Muscle layer of duodenum (tissue), 2 donors: ENCODE measurements at regions not wholly inside any gene's neighbourhood (a gene's known extent, or its start where the extent isn't known, plus 50 kb on each side); places are given as distances from the start of the nearest gene placed in this dataset.

Experiments used
- H3K27ac ChIP-seq: one replicate; pipeline ENCODE4 v1.7.0; 2013; ENCODE audit warnings: mild to moderate bottlenecking, low read length
- H3K27me3 ChIP-seq: one replicate; pipeline ENCODE4 v1.7.0; 2013; ENCODE audit warnings: low read depth, mild to moderate bottlenecking, control low read depth, low read length
- H3K36me3 ChIP-seq, 2 donors: one replicate each; pipeline ENCODE4 v1.7.0; 2013; ENCODE audit warnings: low read length in 2 of 2, control low read depth in 1 of 2, mild to moderate bottlenecking in 1 of 2; ENCODE audit not compliant: insufficient read depth in 2 of 2, control insufficient read depth in 1 of 2
- H3K4me1 ChIP-seq, 2 donors: one replicate each; pipeline ENCODE4 v1.7.0; 2013; ENCODE audit warnings: low read length in 2 of 2, mild to moderate bottlenecking in 2 of 2, control low read depth in 1 of 2, moderate library complexity in 1 of 2; ENCODE audit not compliant: insufficient read depth in 2 of 2, control insufficient read depth in 1 of 2
- H3K4me3 ChIP-seq, 2 donors: one replicate each; pipeline ENCODE4 v1.7.0; 2013; ENCODE audit warnings: low read length in 2 of 2, low read depth in 1 of 2, mild to moderate bottlenecking in 1 of 2
- H3K9me3 ChIP-seq, 2 donors: one replicate each; pipeline ENCODE4 v1.7.0; 2013; ENCODE audit warnings: low read length in 2 of 2, control low read depth in 1 of 2, mild to moderate bottlenecking in 1 of 2; ENCODE audit not compliant: control insufficient read depth in 1 of 2
- donor health status: healthy.

DNA sequence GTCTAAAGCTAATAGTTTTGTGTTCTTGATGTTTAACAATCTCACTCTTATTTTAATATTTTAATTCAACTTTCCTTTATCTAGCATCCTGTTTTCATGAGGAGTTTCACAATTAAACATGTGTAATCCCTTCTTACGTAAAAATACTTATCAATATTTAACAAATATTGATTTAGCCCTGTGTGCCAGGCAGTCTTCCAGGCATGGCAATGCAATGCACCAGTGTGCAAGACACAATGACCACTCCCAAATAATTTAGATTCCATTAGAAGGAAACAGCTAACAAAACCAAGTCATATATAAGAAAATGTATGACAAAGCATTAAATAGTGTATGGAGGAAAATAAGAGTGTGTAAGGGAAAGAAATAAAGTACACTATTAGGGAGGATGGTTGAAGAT, 627.1 kb upstream of the ARPP21 start:
- no peak overlapping the region for H3K4me3 ChIP-seq
- no peaks in the 10 kb centered on the region for H3K9me3 ChIP-seq
- H3K27me3 ChIP-seq, result no peaks in the 10 kb centered on the region
- no peak overlapping the region for H3K27ac ChIP-seq
- H3K4me1 ChIP-seq, result no peaks in the 10 kb centered on the region
- no peaks in the 10 kb centered on the region for H3K36me3 ChIP-seq

DNA sequence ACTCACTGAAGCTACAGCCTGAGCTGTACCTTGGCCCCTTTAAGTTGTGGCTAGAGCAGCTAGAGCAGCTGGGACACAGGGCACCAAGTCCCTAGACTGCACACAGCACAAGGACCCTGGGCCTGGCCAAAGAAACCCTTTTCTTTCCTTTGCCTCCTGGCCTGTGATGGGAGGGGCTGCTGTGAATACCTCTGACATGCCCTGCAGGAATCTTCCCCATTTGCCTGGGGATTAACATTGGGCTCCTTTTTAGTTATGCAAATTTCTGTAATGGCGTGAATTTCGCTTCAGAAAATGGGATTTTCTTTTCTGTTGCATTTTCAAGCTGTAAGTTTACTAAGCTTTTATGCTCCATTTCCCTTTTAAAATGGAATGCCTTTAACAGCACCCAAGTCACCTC, 611.2 kb upstream of the ARPP21 start:
- Histone ChIP-seq H3K4me3 (no peak overlapping the region), H3K9me3 (peaks cover 0 to 13% of the 10 kb centered on the region in 2 donors), H3K27ac (no peak overlapping the region), H3K27me3 (no peaks in the 10 kb centered on the region), H3K4me1 (no peaks in the 10 kb centered on the region), H3K36me3 (no peaks in the 10 kb centered on the region)

DNA sequence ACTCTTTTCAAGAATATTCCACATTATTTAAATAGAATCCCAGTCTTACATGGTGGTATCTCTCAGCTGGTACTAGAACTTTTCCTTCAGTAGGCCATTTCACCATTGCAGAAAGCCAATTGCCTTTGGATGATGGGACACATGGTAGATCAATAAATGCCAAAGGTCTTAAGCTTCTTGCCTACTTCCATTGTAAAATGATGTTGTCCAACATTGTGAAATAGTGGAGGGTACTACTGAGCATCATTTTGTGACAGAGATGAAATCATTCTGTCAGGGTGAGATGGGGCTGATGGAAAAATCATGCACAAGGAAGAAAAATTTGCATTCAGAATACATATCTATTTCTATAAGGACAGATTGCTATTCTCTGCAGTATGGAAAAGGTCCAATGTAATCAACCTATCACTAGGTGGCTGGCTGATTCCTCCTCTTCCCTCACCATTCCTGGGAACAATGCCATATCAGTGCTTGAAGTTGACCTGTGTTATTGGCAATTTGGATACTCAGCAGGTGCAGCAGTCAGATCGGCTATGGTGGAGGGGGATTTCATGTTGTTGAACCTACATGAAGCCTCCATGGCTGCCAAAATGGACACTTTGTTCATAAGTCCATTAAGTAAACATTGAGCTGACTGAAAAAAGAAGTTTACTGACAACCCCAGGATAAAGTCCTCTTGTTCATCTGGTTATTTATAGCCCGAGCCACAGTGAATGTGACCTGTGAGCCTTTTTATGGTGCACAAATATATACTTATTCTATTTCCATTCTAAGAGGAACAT, 596.9 kb upstream of the ARPP21 start:
- no peak overlapping the region for H3K4me3 ChIP-seq
- H3K36me3 ChIP-seq, result no peaks in the 10 kb centered on the region
- H3K9me3 ChIP-seq, result no peaks in the 10 kb centered on the region
- no peak overlapping the region for H3K27ac ChIP-seq
- H3K4me1 ChIP-seq, result no peaks in the 10 kb centered on the region
- no peaks in the 10 kb centered on the region for H3K27me3 ChIP-seq

DNA sequence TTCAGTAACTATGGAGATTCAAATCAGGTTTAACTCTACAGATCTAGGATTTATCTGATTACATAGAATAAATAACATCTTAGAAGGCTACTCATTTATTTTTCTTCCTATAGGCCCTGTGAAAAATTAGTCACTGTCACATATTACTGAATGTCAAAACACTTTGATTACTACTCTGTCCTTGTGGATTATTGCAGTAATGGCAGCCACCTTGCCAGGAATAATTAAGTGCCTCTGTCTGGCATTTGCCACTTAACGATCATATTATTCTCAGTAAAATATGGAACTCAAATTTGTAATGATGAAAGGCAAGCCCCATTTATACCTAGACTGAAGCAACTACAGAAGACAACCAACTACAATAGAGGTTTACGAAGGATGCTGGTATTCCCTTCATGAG, 596.3 kb upstream of the ARPP21 start:
- H3K9me3 ChIP-seq, result no peaks in the 10 kb centered on the region
- H3K36me3 ChIP-seq, result no peaks in the 10 kb centered on the region
- no peaks in the 10 kb centered on the region for H3K4me1 ChIP-seq
- no peak overlapping the region for H3K4me3 ChIP-seq
- no peaks in the 10 kb centered on the region for H3K27me3 ChIP-seq
- H3K27ac ChIP-seq, result no peak overlapping the region

DNA sequence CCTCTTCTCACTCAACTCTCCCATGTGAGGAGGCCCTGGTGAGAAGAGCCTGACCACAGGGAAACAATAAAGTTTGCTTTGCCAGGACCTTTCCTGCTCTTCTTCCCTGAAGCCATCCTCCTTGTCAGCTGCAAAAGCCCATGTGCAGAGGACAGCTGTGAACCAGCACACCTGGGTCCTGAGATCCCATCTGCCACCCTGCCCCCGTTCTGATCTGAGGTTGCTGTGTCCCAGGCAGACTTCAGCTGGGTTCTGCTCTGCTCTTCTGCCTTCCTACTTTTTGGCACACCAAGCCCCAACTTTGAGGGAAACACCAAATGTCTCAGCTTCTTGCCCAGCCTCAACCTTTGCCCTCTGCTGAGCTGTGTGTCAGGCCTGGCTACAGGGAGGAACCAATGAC, 595.1 kb upstream of the ARPP21 start:
- Histone ChIP-seq H3K4me3 (no peak overlapping the region), H3K36me3 (no peaks in the 10 kb centered on the region), H3K4me1 (no peaks in the 10 kb centered on the region), H3K9me3 (no peaks in the 10 kb centered on the region), H3K27me3 (no peaks in the 10 kb centered on the region), H3K27ac (no peak overlapping the region)

DNA sequence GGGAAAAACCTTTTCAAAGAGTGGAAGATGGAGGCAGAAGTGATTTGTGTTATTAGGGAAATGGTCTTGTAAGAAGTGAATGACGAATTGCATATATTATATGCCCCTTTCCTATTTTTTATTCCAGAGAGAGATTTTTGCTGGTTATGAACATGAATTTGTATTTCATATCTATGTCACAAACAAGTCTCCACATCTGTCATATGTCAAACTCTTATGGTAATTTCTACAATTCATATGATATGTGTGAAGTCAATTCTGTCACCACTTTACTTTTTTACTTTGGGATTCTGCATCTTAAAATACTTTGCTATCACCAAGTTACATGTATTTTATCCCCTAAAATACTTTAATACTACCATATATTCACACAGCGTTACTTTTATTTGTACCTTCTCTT, 594.2 kb upstream of the ARPP21 start:
- no peak overlapping the region for H3K27ac ChIP-seq
- H3K4me1 ChIP-seq, result no peaks in the 10 kb centered on the region
- H3K27me3 ChIP-seq, result no peaks in the 10 kb centered on the region
- H3K4me3 ChIP-seq, result no peak overlapping the region
- H3K36me3 ChIP-seq, result no peaks in the 10 kb centered on the region
- no peaks in the 10 kb centered on the region for H3K9me3 ChIP-seq

DNA sequence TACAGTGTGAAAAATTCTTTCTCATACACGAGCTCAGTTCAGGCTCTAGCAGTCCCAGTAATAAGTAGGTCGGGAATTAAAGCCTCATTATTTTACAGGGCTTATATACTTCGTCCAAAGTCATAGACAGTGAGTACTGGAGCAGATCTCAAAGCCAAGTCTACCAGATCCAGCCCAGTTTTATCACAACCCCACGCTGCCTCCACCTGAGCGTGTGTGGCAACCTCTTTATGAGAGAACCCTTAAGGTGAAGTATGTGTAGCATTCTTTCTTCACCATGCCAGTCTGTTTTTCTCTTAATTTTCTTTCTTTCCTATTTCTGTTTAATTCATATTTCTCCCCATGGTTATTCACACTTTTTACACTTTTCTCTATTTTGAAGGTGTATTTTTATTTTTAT, 574.6 kb upstream of the ARPP21 start:
- H3K27ac ChIP-seq, result no peak overlapping the region
- H3K9me3 ChIP-seq, result no peaks in the 10 kb centered on the region
- H3K36me3 ChIP-seq, result no peaks in the 10 kb centered on the region
- H3K4me1 ChIP-seq, result no peaks in the 10 kb centered on the region
- H3K27me3 ChIP-seq, result no peaks in the 10 kb centered on the region
- H3K4me3 ChIP-seq, result no peak overlapping the region

DNA sequence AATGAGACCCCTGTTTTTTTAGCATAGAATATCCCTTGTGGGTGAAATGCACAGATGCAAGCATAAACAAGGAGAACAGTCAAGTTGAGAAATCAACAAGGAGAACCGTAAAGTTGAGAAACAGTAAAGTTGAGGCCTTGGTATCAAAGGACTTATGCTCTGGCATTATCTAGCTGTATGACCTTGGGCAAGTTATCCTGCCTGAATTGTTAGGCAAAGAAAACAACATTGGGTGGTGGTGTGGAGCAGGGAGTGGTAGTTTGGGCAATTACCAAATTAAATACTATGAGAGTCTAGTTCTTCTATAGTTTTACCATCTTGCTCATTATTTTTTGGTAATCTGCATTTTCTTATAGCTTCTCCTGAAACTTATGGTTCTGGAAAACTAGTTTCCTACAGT, 573.4 kb upstream of the ARPP21 start:
- Histone ChIP-seq H3K4me3 (no peak overlapping the region), H3K9me3 (no peaks in the 10 kb centered on the region), H3K4me1 (no peaks in the 10 kb centered on the region), H3K27me3 (no peaks in the 10 kb centered on the region), H3K27ac (no peak overlapping the region), H3K36me3 (no peaks in the 10 kb centered on the region)

DNA sequence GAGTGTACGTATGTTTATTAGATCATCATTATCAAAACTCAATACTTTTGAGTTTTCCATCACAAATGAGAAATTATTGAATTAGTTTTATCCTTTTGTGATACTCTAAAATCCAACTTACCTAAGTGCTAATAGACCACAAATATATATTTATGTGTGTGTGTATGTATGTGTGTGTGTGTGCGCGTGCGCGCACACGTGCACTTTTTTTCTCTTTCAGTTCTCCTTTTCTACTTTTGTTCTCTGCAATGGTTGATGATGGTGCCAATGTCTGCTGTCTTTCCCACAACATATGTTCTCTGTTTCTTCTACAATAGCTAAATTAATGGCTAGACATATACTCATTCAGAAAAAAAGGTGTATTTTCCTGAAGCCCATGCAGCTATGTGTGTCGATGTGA, 571.6 kb upstream of the ARPP21 start:
- H3K4me1 ChIP-seq, result no peaks in the 10 kb centered on the region
- H3K36me3 ChIP-seq, result no peaks in the 10 kb centered on the region
- no peaks in the 10 kb centered on the region for H3K27me3 ChIP-seq
- no peaks in the 10 kb centered on the region for H3K9me3 ChIP-seq
- no peak overlapping the region for H3K4me3 ChIP-seq
- no peak overlapping the region for H3K27ac ChIP-seq

DNA sequence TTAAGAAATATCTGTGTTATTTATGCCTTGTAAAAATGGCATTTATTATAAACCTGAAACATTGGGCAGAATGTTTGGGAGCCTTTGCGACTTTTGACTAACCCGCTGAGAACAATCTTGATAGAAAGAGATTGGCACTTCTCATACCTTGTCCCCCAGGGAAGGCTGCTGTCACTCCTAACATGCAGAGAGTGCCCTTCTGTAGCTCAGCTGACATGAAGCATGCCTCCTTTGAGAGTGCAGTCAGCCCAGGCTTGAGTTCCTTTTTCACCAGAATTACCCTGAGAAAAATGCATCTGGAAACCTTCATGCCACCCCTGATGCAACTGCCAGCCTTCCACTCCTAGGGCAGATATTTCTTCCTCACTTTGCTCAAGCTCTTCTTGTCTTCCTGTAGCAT, 569.2 kb upstream of the ARPP21 start:
- Histone ChIP-seq H3K36me3 (no peaks in the 10 kb centered on the region), H3K27ac (no peak overlapping the region), H3K4me3 (no peak overlapping the region), H3K9me3 (no peaks in the 10 kb centered on the region), H3K27me3 (no peaks in the 10 kb centered on the region), H3K4me1 (no peaks in the 10 kb centered on the region)

DNA sequence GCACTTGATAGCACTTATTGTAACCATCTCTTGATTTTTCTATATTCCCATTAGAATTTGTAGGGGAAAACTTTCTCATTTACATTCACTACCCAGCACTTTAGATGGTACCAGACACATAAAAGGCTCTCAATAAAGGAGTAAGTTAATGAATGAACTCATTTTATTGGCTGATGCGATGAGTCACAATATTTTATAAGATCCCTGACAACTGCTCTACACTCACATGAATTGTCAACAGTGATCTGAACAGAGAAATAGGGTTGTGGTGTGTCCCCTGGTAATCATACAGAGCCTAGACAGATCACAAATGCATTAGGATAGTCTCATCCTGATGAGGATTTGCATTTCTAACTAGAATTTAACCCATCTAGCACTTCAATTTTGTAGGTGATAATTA, 567.6 kb upstream of the ARPP21 start:
- Histone ChIP-seq H3K27me3 (no peaks in the 10 kb centered on the region), H3K4me3 (no peak overlapping the region), H3K27ac (no peak overlapping the region), H3K9me3 (no peaks in the 10 kb centered on the region), H3K4me1 (no peaks in the 10 kb centered on the region), H3K36me3 (no peaks in the 10 kb centered on the region)

DNA sequence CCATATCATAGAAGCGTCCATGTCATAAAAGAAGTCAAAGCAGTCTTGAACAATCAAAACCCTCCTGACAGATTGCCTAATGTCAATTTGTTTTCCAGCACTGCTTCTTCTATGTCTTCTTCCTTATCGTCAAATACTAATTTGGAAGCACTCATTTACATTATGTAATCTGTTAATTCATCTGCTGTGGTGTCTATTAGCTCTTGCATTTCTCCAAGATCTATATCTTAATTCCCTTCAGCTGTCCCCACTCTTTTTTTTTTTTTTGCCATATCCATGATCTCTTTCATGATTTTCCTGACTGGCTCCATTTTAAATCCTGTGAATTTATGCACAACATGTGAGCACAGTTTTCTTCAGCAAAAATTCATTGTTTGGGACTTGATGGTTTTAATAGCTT, 560.5 kb upstream of the ARPP21 start:
- Histone ChIP-seq H3K27ac (no peak overlapping the region), H3K4me1 (no peaks in the 10 kb centered on the region), H3K9me3 (no peaks in the 10 kb centered on the region), H3K4me3 (no peak overlapping the region), H3K36me3 (no peaks in the 10 kb centered on the region), H3K27me3 (no peaks in the 10 kb centered on the region)
